ENCODE measurements at regions not wholly inside any gene's neighbourhood (a gene's known extent, or its start where the extent isn't known, plus 50 kb on each side); places are given as distances from the start of the nearest gene placed in this dataset.

DNA sequence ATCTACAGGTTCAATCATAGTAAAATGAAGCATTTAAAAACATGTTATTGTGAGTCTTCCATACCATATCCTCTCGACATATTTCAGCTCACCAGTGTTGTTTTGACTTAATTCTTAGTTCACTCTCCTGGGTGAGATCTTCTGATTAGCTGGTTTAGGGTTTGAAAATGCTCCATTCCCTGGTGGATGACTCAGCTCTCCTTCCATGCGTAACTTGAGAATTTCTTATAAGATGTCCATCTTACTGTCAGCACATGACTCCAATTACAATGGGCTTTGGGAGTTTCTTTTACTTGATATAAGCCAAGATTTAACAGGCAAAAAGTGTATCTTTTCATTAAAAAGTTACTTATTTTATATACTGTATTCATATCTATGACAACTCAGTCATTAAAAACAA, 476.5 kb downstream of the BRINP3 start:
- TF ChIP-seq POLR2A (IDR thresholded peaks at IDR 0.05; ENCODE audit: low read length), result no peak
- TF ChIP-seq, protein P1, sequence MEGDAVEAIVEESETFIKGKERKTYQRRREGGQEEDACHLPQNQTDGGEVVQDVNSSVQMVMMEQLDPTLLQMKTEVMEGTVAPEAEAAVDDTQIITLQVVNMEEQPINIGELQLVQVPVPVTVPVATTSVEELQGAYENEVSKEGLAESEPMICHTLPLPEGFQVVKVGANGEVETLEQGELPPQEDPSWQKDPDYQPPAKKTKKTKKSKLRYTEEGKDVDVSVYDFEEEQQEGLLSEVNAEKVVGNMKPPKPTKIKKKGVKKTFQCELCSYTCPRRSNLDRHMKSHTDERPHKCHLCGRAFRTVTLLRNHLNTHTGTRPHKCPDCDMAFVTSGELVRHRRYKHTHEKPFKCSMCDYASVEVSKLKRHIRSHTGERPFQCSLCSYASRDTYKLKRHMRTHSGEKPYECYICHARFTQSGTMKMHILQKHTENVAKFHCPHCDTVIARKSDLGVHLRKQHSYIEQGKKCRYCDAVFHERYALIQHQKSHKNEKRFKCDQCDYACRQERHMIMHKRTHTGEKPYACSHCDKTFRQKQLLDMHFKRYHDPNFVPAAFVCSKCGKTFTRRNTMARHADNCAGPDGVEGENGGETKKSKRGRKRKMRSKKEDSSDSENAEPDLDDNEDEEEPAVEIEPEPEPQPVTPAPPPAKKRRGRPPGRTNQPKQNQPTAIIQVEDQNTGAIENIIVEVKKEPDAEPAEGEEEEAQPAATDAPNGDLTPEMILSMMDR (IDR thresholded peaks at IDR 0.05), result no peak
- no peak for TF ChIP-seq SMC3 (IDR thresholded peaks at IDR 0.05)
- TF ChIP-seq, protein P2, sequence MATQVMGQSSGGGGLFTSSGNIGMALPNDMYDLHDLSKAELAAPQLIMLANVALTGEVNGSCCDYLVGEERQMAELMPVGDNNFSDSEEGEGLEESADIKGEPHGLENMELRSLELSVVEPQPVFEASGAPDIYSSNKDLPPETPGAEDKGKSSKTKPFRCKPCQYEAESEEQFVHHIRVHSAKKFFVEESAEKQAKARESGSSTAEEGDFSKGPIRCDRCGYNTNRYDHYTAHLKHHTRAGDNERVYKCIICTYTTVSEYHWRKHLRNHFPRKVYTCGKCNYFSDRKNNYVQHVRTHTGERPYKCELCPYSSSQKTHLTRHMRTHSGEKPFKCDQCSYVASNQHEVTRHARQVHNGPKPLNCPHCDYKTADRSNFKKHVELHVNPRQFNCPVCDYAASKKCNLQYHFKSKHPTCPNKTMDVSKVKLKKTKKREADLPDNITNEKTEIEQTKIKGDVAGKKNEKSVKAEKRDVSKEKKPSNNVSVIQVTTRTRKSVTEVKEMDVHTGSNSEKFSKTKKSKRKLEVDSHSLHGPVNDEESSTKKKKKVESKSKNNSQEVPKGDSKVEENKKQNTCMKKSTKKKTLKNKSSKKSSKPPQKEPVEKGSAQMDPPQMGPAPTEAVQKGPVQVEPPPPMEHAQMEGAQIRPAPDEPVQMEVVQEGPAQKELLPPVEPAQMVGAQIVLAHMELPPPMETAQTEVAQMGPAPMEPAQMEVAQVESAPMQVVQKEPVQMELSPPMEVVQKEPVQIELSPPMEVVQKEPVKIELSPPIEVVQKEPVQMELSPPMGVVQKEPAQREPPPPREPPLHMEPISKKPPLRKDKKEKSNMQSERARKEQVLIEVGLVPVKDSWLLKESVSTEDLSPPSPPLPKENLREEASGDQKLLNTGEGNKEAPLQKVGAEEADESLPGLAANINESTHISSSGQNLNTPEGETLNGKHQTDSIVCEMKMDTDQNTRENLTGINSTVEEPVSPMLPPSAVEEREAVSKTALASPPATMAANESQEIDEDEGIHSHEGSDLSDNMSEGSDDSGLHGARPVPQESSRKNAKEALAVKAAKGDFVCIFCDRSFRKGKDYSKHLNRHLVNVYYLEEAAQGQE (IDR thresholded peaks at IDR 0.05), result no peak
- TF ChIP-seq MYC (IDR thresholded peaks at IDR 0.05; ENCODE audit: borderline replicate concordance, low read length), result no peak
- no peak for TF ChIP-seq TP53 (CRISPR knock-in tag; IDR thresholded peaks at IDR 0.05)
- no peak for TF ChIP-seq HOXB5 (CRISPR knock-in tag; IDR thresholded peaks at IDR 0.05)
- TF ChIP-seq, protein P3, sequence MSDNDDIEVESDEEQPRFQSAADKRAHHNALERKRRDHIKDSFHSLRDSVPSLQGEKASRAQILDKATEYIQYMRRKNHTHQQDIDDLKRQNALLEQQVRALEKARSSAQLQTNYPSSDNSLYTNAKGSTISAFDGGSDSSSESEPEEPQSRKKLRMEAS (IDR thresholded peaks at IDR 0.05), result no peak
- no peak for TF ChIP-seq HDAC2 (IDR thresholded peaks at IDR 0.05)
- no peak for TF ChIP-seq RAD21 (conservative IDR thresholded peaks at IDR 0.05 in 1 of 2, IDR thresholded peaks at IDR 0.05 in 1 of 2)
- no peak for TF ChIP-seq CBX8 (IDR thresholded peaks at IDR 0.05)
- no peak for TF ChIP-seq EP300 (IDR thresholded peaks at IDR 0.05)
- TF ChIP-seq RFX5 (IDR thresholded peaks at IDR 0.05), result no peak

All from A549 (cell line).